Ovary (tissue), 7 donors: ENCODE measurements at regions not wholly inside any gene's neighbourhood (a gene's known extent, or its start where the extent isn't known, plus 50 kb on each side); places are given as distances from the start of the nearest gene placed in this dataset.

Experiments used
- DNase-seq, 5 donors: peaks; one replicate each; pipeline ENCODE4 v3.0.0-alpha.2; 2019 to 2020
- H3K27ac ChIP-seq, 2 donors: fragments of 200-600 bp; one replicate each; pipeline versions ENCODE4 v1.5.1 to v1.8.0; 2019 to 2022
- H3K27me3 ChIP-seq: fragments of 200-600 bp; one replicate; pipeline ENCODE4 v1.8.0; 2022
- H3K36me3 ChIP-seq: fragments of 200-600 bp; sonication (generic); one replicate; pipeline ENCODE4 v1.5.1; 2019
- H3K4me1 ChIP-seq: one replicate; pipeline ENCODE4 v1.8.1; 2013; ENCODE audit warnings: mild to moderate bottlenecking, moderate library complexity; ENCODE audit not compliant: insufficient read depth
- H3K4me3 ChIP-seq: fragments of 200-600 bp; sonication (generic); one replicate; pipeline ENCODE4 v1.5.1; 2017
- H3K9me3 ChIP-seq, 2 donors: fragments of 200-600 bp in 1 of 2; sonication (generic) in 1 of 2; one replicate each; pipeline versions ENCODE4 v1.5.1 to v1.8.1; 2013 to 2019; ENCODE audit warnings: mild to moderate bottlenecking in 1 of 2, moderate library complexity in 1 of 2
- CTCF ChIP-seq, 3 donors: fragments of 450-650 bp in 2 of 3; fragments of 200-600 bp in 1 of 3; IDR thresholded peaks; one replicate each; pipeline versions ENCODE4 v1.5.1 to v1.8.0; 2016 to 2022; ENCODE audit warnings: antibody characterized with exemption in 3 of 3, mild to moderate bottlenecking in 1 of 3
- EP300 ChIP-seq: sonication (generic); formaldehyde crosslinking; IDR thresholded peaks from one replicate; pipeline ENCODE4 v1.6.1; 2017; ENCODE audit warnings: antibody characterized with exemption
- POLR2A ChIP-seq: fragments of 450-650 bp; IDR thresholded peaks from one replicate; pipeline ENCODE4 v1.6.1; 2017; ENCODE audit warnings: antibody characterized with exemption, mild to moderate bottlenecking, moderate library complexity
- WGBS, 3 donors: extraction: QIAGEN DNeasy Blood & Tissue Kit in 1 of 3; methylation state at CpG; one replicate each; pipeline versions ENCODE4 v1.1.5 to v1.1.7; 2013 to 2017; 5-methylcytosine and 5-hydroxymethylcytosine counted together
- intact Hi-C, 4 donors: fragments of 100-400 bp; cut with DNase I; formaldehyde crosslinking; loops; one replicate each; pipeline versions ENCODE4 v1.11.0 to v1.15.1; 2022 to 2023
- donor health status: DM: no; HTN: no; CAD: no; lungs with moderate emphysema.
- donor health status: DM: no; HTN: no; CAD: no.
- donor health status: Bipolar disorder and iron deficiency.
- donor health status: DM: no; HTN: no; CAD: no.
- donor health status: DM: yes; HTN: yes; CAD: no.

- Histone ChIP-seq H3K4me1 (no peaks in the 10 kb centered on the region), H3K27me3 (no peaks in the 10 kb centered on the region), H3K27ac (no peak overlapping the region), H3K4me3 (no peak overlapping the region), H3K36me3 (no peaks in the 10 kb centered on the region), H3K9me3 (no peaks in the 10 kb centered on the region)
- TF ChIP-seq POLR2A (no peak), CTCF (IDR thresholded peaks at IDR 0.05) (no peak)
- 89 to 94% (median 92%) methylated on average over 1 of the region's 1 CpG for WGBS, 3 donors
- no peak for DNase-seq
- intact Hi-C loops, result no loop called here
Measured at GRCh38 chr6:120108061-120108795, 758.7 kb upstream of the MAN1A1 start.

GRCh38 chr6:120103618-120104017 lies 754.1 kb upstream of the MAN1A1 start:
- Histone ChIP-seq H3K36me3 (no peaks in the 10 kb centered on the region), H3K9me3 (no peaks in the 10 kb centered on the region), H3K4me3 (no peak overlapping the region), H3K27me3 (no peaks in the 10 kb centered on the region), H3K27ac (no peak overlapping the region), H3K4me1 (no peaks in the 10 kb centered on the region)
- no peak for DNase-seq
- intact Hi-C loops, result no loop called here
- TF ChIP-seq EP300 (no peak), POLR2A (no peak), CTCF (IDR thresholded peaks at IDR 0.05) (no peak)

GRCh38 chr6:120096696-120097260 lies 747.2 kb upstream of the MAN1A1 start:
- H3K4me1 ChIP-seq, result no peaks in the 10 kb centered on the region
- H3K9me3 ChIP-seq, result no peaks in the 10 kb centered on the region
- no peaks in the 10 kb centered on the region for H3K36me3 ChIP-seq
- H3K4me3 ChIP-seq, result no peak overlapping the region
- H3K27ac ChIP-seq, result no peak overlapping the region
- H3K27me3 ChIP-seq, result no peaks in the 10 kb centered on the region
- no peak for DNase-seq
- 72 to 77% (median 76%) methylated on average over 2 of the region's 2 CpGs for WGBS, 3 donors
- intact Hi-C loops, result no loop called here
- TF ChIP-seq POLR2A (no peak), EP300 (no peak), CTCF (IDR thresholded peaks at IDR 0.05) (no peak)

GRCh38 chr6:120083186-120083585 lies 733.6 kb upstream of the MAN1A1 start:
- no peak for TF ChIP-seq EP300
- no peak for TF ChIP-seq CTCF (IDR thresholded peaks at IDR 0.05)
- no peak for TF ChIP-seq POLR2A
- H3K4me1 ChIP-seq, result no peaks in the 10 kb centered on the region
- no peaks in the 10 kb centered on the region for H3K9me3 ChIP-seq
- H3K36me3 ChIP-seq, result no peaks in the 10 kb centered on the region
- 85 to 87% (median 85%) methylated on average over 5 of the region's 5 CpGs for WGBS, 3 donors
- no peak overlapping the region for H3K27ac ChIP-seq
- DNase-seq, result no peak
- H3K4me3 ChIP-seq, result no peak overlapping the region
- intact Hi-C loops, result no loop called here
- no peaks in the 10 kb centered on the region for H3K27me3 ChIP-seq
